SK-N-SH (cell line): ENCODE measurements at regions not wholly inside any gene's neighbourhood (a gene's known extent, or its start where the extent isn't known, plus 50 kb on each side); places are given as distances from the start of the nearest gene placed in this dataset.

Experiments used
- CTCF ChIA-PET: fragments of 300-600, 350-600 bp; formaldehyde crosslinking; extraction: SDS; loops from one replicate; lab custom pipeline; 2021; lab: Yijun Ruan, JAX
- POLR2A ChIA-PET: fragments of 350-600 bp; sonication (Branson Sonifier 250); formaldehyde crosslinking; extraction: SDS; loops from one replicate; lab custom pipeline; 2020; ENCODE audit warnings: antibody characterized with exemption, inconsistent platforms; lab: Yijun Ruan, JAX
- DNase-seq: peaks from one replicate; pipeline ENCODE4 v3.0.0; 2012
- H2AFZ ChIP-seq: fragments of 200-600 bp; sonication (generic); 2 replicates; pipeline ENCODE4 v1.8.1; 2016; ENCODE audit warnings: antibody characterized with exemption, mild to moderate bottlenecking, low read depth
- H3F3A ChIP-seq: fragments of 200-600 bp; sonication (generic); replicated peaks from 2 replicates; pipeline ENCODE3; 2016; ENCODE audit warnings: antibody characterized with exemption, mild to moderate bottlenecking; ENCODE audit not compliant: insufficient read depth
- H3K27ac ChIP-seq, 2 experiments: fragments of 200-500 bp in 1 of 2; fragments of 200-600 bp in 1 of 2; sonication (Bioruptor generic) in 1 of 2; sonication (generic), shearing (Covaris generic) in 1 of 2; 2 replicates each; pipeline versions ENCODE4 v1.5.1 to v1.6.1; 2014 to 2016; ENCODE audit warnings: low read depth in 2 of 2, inconsistent platforms in 1 of 2, low read length in 1 of 2, mild to moderate bottlenecking in 1 of 2, mixed read lengths in 1 of 2
- H3K27me3 ChIP-seq: fragments of 200-600 bp; sonication (generic), shearing (Covaris generic); 2 replicates; pipeline ENCODE4 v1.6.1; 2016; ENCODE audit warnings: mixed run types; ENCODE audit not compliant: insufficient read depth
- H3K36me3 ChIP-seq, 2 experiments: fragments of 200-500 bp in 1 of 2; fragments of 200-600 bp in 1 of 2; sonication (Bioruptor generic) in 1 of 2; sonication (generic) in 1 of 2; replicated peaks in 1 of 2; 2 replicates each; pipeline versions ENCODE3 to v1.5.1; 2014 to 2016; ENCODE audit warnings: low read length in 1 of 2, mild to moderate bottlenecking in 1 of 2; ENCODE audit not compliant: insufficient read depth in 2 of 2, control insufficient read depth in 1 of 2
- H3K4me1 ChIP-seq, 2 experiments: fragments of 200-500 bp in 1 of 2; fragments of 200-600 bp in 1 of 2; sonication (Bioruptor generic) in 1 of 2; sonication (generic), shearing (Covaris generic) in 1 of 2; 2 replicates each; pipeline versions ENCODE4 v1.5.1 to v1.6.1; 2014 to 2016; ENCODE audit warnings: low read depth in 1 of 2, low read length in 1 of 2, mixed run types in 1 of 2; ENCODE audit not compliant: insufficient read depth in 2 of 2, control insufficient read depth in 1 of 2
- H3K4me2 ChIP-seq: fragments of 200-600 bp; sonication (generic), shearing (Covaris generic); 2 replicates; pipeline ENCODE4 v1.6.1; 2017; ENCODE audit warnings: mixed run types
- H3K4me3 ChIP-seq, 2 experiments: fragments of 200-500 bp in 1 of 2; fragments of 200-600 bp in 1 of 2; sonication (Bioruptor generic) in 1 of 2; sonication (generic), shearing (Covaris generic) in 1 of 2; 2 replicates each; pipeline versions ENCODE4 v1.5.1 to v1.8.1; 2014 to 2016; ENCODE audit warnings: low read depth in 2 of 2, inconsistent platforms in 1 of 2, low read length in 1 of 2, mild to moderate bottlenecking in 1 of 2, mixed read lengths in 1 of 2, moderate library complexity in 1 of 2
- H3K79me2 ChIP-seq: fragments of 200-600 bp; sonication (generic); 2 replicates; pipeline ENCODE4 v1.8.1; 2017; ENCODE audit warnings: mild to moderate bottlenecking; ENCODE audit not compliant: insufficient read depth
- H3K9ac ChIP-seq: fragments of 200-600 bp; sonication (generic); 2 replicates; pipeline ENCODE4 v1.6.1; 2017; ENCODE audit warnings: mixed run types
- H3K9me2 ChIP-seq: fragments of 200-600 bp; sonication (generic); 2 replicates; pipeline ENCODE4 v1.6.1; 2017; ENCODE audit warnings: mixed run types
- H3K9me3 ChIP-seq: fragments of 200-600 bp; sonication (generic); 2 replicates; pipeline ENCODE4 v1.6.1; 2017; ENCODE audit warnings: mixed run types, mild to moderate bottlenecking, moderate library complexity
- H4K20me1 ChIP-seq: fragments of 200-600 bp; sonication (generic); 2 replicates; pipeline ENCODE4 v1.6.1; 2017; ENCODE audit warnings: mild to moderate bottlenecking, mixed run types; ENCODE audit not compliant: insufficient read depth
- CTCF ChIP-seq: fragments of 200-600 bp; sonication (generic); IDR thresholded peaks from 2 replicates; pipeline ENCODE4 v1.6.1; 2017; ENCODE audit warnings: antibody characterized with exemption, mild to moderate bottlenecking, moderate library complexity
- ELF1 ChIP-seq: IDR thresholded peaks from 2 replicates; pipeline ENCODE4 v1.4.0; 2012
- FOSL2 ChIP-seq: IDR thresholded peaks from 2 replicates; pipeline ENCODE4 v1.4.0; 2012; ENCODE audit warnings: low read depth, mild to moderate bottlenecking, moderate library complexity, borderline replicate concordance
- GABPA ChIP-seq: IDR thresholded peaks from 2 replicates; pipeline ENCODE4 v1.4.0; 2012; ENCODE audit warnings: low read depth, mild to moderate bottlenecking
- MAX ChIP-seq: IDR thresholded peaks from 2 replicates; pipeline ENCODE4 v1.4.0; 2012; ENCODE audit warnings: low read depth
- MEF2A ChIP-seq: IDR thresholded peaks from 2 replicates; pipeline ENCODE4 v1.4.0; 2012; ENCODE audit warnings: low read depth, borderline replicate concordance
- PBX3 ChIP-seq: IDR thresholded peaks from 2 replicates; pipeline ENCODE4; 2012
- POLR2AphosphoS5 ChIP-seq: IDR thresholded peaks from 2 replicates; pipeline ENCODE4 v1.6.1; 2012; ENCODE audit warnings: low read depth, low read length
- REST ChIP-seq: IDR thresholded peaks from 2 replicates; pipeline ENCODE4 v1.6.1; 2012; ENCODE audit warnings: mild to moderate bottlenecking, low read depth, low read length, moderate library complexity
- RFX5 ChIP-seq: IDR thresholded peaks from 2 replicates; pipeline ENCODE4 v1.6.1; 2012; ENCODE audit warnings: mild to moderate bottlenecking, improper control_type of control experiment, low read length
- SIN3A ChIP-seq: IDR thresholded peaks from 2 replicates; pipeline ENCODE4 v1.6.1; 2012; ENCODE audit warnings: low read depth, mild to moderate bottlenecking, low read length, moderate library complexity, borderline replicate concordance
- USF2 ChIP-seq: fragments of 150-350 bp; IDR thresholded peaks from 2 replicates; pipeline ENCODE4 v1.6.1; 2017; ENCODE audit warnings: antibody characterized with exemption, low read length, low read depth, borderline replicate concordance
- WGBS: methylation state at CpG from one replicate; pipeline ENCODE4 v1.1.6; 2017; ENCODE audit warnings: low lambda C conversion rate; 5-methylcytosine and 5-hydroxymethylcytosine counted together

- TF ChIP-seq CTCF, result no peak
- TF ChIP-seq GABPA, result no peak
- no peak for TF ChIP-seq USF2
These were observed 2083.1 kb upstream of the PIK3C3 start (continued) for GRCh38 chr18:39871961-39872360.

- no peak for TF ChIP-seq ELF1
- TF ChIP-seq REST, result no peak
- no peak for TF ChIP-seq RFX5
- TF ChIP-seq SIN3A, result no peak
- no peak for TF ChIP-seq GABPA
- no peak for TF ChIP-seq PBX3
- TF ChIP-seq MAX, result no peak
- TF ChIP-seq MEF2A, result no peak
- no peak for TF ChIP-seq CTCF
- TF ChIP-seq USF2, result no peak
- no peak for TF ChIP-seq FOSL2
- TF ChIP-seq POLR2AphosphoS5, result no peak
- Histone ChIP-seq H3K4me3 (no peak overlapping the region), H3K9ac (no peak overlapping the region), H3K4me1 (no peaks in the 10 kb centered on the region), H3F3A (no peaks in the 10 kb centered on the region), H3K27ac (no peak overlapping the region), H2AFZ (no peak overlapping the region), H3K79me2 (no peaks in the 10 kb centered on the region), H3K36me3 (no peaks in the 10 kb centered on the region), H3K9me2 (no peaks in the 10 kb centered on the region), H3K4me2 (no peak overlapping the region), H4K20me1 (no peaks in the 10 kb centered on the region), H3K27me3 (no peaks in the 10 kb centered on the region), H3K9me3 (no peaks in the 10 kb centered on the region)
- 51% methylated on average over 3 of the region's 3 CpGs for WGBS
- ChIA-PET CTCF (no interaction called here), POLR2A (no interaction called here)
- no peak for DNase-seq
These were observed 2084.4 kb upstream of the PIK3C3 start for GRCh38 chr18:39870591-39870990.
